CD1c-positive myeloid dendritic cell (primary cell): ENCODE measurements at regions not wholly inside any gene's neighbourhood (a gene's known extent, or its start where the extent isn't known, plus 50 kb on each side); places are given as distances from the start of the nearest gene placed in this dataset.

Experiments
- DNase-seq: peaks from one replicate; pipeline ENCODE4 v3.0.0-alpha.2; 2016; ENCODE audit errors: extremely low spot score

DNA sequence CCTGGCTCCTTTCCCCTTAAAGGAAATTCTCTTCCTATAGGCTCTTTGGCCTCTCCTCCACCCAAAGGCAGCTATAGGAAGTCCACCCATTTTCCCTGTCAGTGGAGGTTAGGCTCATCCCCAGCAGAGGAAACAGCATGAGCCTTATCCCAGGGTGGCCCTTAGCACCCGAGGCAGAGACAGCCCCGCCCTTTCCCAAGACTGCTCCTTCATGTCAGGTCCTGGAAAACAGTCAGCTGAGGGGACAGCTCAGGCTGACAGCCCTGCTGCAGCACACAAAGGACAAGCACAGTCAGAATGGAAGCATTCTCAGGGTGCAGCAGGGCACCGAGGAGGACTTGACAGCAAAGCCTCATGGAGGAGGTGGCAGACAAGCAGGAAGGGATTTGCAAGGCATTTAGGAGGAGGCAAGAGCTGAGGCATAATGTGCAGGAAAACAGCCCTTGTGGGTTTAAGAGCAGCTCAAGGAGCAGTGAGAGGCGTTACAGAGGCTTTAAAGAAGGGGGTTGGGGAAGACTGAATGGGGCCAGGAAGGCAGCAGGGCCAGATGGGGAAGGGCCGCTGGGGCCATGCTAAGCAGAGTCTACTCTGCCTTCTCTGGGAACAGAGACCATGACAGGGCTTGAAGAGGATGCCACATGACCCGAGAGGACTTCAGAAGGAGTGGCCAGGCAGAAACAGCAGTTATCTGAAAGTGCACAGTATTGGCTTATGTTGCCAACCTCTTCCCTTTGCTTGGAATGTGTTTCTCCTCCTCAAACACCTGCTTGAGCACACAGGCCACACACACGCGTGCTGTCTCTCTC, 216.6 kb downstream of the SH3BP4 start:
- no peak for DNase-seq

DNA sequence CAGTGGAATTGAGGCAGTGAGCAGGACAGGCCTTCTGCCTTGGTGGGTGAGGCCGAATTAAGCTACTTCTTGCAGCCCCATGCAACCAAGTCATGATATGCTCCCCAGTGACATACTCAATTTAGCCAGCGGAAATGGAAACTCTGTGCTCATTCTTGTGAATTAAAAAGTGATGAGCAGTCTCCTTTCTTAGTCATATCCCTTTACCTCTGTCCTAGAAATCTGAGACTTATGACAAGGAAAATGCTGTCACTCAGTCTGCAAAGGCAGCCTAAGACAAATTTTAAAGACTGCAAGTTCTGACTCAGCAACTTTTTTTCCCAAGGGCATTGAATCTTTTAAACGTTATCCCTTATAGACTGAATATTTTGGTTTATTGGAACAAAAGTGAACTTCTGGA, 218.2 kb downstream of the SH3BP4 start:
- DNase-seq: no peak

- DNase-seq: no peak
These were observed 219.0 kb downstream of the SH3BP4 start for GRCh38 chr2:235170536-235171521.

GRCh38 chr2:235171550-235172031, 219.8 kb downstream of the SH3BP4 start:
- no peak for DNase-seq

DNA sequence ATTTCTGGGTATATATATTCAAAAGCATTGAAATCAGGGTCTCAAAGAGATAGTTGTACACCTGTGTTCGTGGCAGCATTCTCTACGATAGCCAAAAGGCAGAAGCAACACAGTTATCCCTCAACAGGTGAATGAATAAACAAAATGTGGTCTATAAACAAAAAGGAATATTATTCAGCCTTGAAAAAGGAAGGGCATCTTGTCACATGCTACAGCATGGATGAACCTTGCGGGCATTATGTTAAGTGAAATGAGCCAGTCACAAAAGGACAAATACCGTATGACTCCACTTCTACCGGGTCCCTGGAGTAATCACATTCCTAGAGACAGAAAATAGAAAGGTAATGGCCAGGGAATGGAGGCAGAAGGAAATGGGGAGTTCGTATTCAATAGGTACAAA, 228.8 kb downstream of the SH3BP4 start:
- DNase-seq: no peak

- no peak for DNase-seq
These were observed 232.0 kb downstream of the SH3BP4 start for GRCh38 chr2:235183786-235184185.

DNA sequence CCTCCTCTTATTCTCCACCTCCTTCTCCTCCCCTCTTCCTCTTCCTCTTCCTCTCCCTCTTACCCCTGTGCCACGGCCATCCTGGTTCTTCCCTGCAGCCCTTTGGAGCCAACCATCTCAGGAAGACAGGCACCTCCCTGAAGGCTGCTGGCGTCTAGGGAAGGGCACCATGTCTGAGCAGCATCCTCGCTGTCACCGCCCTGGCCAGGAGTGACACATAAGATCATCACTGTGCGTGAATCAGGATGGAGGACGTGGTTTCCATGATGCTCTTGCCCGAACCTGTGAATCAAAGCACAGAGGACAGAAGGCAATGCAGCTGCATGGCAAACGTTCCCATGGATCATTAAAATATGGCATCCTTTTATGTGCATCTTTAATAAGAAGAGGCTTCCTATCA, 236.0 kb downstream of the SH3BP4 start:
- DNase-seq: no peak

DNA sequence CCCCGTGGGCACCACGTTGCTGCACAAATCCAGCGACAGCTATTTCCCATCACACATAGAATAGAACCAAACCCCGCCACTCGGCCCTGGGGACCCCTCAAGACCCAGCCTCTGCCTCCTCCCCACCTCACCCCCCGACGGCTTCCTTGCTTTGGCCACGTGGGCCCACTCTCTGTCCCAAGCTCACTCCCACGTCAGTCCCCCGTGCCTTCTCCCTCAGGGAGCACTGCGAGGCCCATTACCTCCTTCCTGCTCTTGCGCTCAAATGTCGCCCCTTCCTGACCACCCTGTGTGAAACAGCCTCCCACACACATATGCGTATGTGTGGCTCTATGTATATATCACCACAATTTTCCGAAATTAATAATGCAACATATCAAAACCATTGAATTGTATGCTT, 239.7 kb downstream of the SH3BP4 start:
- no peak for DNase-seq

GRCh38 chr2:235191978-235192377, 240.2 kb downstream of the SH3BP4 start:
- DNase-seq: no peak

- no peak for DNase-seq
These were observed 242.5 kb downstream of the SH3BP4 start for GRCh38 chr2:235194351-235194750.

- DNase-seq: no peak
These were observed 243.0 kb downstream of the SH3BP4 start for GRCh38 chr2:235194836-235195235.

- DNase-seq: no peak
These were observed 244.1 kb downstream of the SH3BP4 start for GRCh38 chr2:235195921-235196320.

GRCh38 chr2:235199128-235199527, 247.3 kb downstream of the SH3BP4 start:
- DNase-seq: no peak

- DNase-seq: no peak
These were observed 248.4 kb downstream of the SH3BP4 start for GRCh38 chr2:235200216-235200615.

GRCh38 chr2:235201756-235202155, 249.9 kb downstream of the SH3BP4 start:
- no peak for DNase-seq

- no peak for DNase-seq
These were observed 253.1 kb downstream of the SH3BP4 start for GRCh38 chr2:235204948-235205347.

- no peak for DNase-seq
These were observed 254.6 kb downstream of the SH3BP4 start for GRCh38 chr2:235206399-235206798.

DNA sequence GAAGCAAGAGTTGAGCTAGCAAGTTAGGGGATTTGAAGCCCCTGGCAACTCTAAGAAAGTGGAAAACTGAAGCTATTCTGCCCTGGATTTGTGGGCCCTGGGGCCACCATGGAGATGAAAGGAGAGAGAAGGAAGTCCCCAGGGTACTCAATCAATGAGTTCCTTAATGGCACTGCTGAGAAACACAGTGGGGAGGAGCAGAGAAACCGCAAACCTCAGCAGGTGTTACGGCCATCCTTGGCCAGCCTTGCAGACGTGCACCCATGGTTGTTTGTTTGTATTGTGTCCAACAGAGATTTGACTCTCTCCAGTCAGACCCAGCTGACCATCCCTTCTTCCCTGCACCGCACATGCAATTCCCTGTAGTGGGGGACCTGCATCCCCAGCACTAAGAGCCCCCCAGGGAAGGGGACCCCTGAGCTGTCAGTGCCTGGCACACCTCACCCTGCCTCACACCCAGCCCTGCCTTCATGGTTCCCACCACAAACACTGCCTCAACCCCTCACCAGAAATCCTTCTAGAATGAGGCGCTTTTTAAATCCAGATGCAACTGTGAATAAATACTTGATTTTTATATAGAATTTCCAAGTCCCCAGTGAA, 255.3 kb downstream of the SH3BP4 start:
- DNase-seq: no peak

- DNase-seq: no peak
These were observed 259.2 kb downstream of the SH3BP4 start for GRCh38 chr2:235211056-235211455.

- DNase-seq: no peak
These were observed 260.8 kb downstream of the SH3BP4 start for GRCh38 chr2:235212501-235213158.

DNA sequence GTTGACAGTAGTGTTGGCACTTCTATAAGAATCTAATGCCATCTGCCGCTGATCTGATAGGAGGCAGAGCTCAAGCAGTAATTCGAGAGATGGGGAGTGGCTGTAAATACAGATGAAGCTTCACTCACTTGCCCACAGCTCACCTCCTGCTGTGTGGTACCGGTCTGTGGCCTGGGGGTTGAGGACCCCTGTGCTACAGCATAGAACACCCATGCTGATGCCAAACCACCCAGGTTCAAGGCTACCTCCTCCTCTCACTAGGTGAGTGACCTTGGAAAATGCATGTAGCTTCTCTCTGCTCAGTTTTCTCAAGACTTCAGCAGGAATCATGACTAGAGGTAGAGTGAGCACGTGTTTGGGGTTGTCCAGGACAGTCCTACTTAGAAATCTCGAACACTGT, 263.4 kb downstream of the SH3BP4 start:
- DNase-seq: no peak

DNA sequence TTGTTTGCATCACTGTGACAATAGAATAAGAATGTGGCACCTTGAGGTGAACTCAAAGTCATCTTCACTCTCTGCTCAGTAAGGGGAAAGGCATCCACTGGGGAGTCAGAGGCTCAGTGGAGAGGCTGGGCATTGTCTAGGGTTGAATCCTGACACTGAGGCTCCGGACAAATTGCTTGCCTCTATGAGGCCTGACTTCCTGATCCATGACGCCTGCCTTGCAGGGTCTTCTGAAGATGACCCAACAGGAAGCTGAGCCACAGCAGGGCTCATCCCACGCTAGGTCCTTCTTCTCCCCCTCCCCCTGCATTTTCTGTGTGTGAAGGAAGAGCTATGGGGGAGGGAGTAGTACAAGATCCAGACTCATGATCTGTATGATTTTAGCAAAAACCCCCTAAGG, 265.1 kb downstream of the SH3BP4 start:
- no peak for DNase-seq
